ENCODE measurements at regions not wholly inside any gene's neighbourhood (a gene's known extent, or its start where the extent isn't known, plus 50 kb on each side); places are given as distances from the start of the nearest gene placed in this dataset.

DNA sequence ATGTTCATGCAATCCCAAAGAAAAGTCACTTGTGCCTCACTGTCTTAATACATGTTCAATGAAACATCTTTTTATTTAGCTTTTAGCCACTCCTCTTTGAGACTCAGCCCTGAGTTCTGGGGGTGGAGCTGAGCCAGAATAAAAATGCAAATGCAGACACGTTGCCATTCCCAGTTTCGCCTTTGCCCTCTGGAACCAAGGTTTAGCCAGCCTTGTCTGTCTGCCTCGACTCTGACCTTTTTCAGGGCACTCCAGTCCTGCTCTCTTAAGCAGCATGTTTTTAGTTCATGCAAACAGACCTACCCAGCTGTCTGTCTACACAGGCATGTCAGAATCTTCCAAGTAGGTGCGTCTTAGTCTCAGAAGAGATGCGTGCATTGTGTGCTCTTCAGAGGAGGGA, 82.2 kb upstream of the RANBP3L start:
- TF ChIP-seq, protein P1, sequence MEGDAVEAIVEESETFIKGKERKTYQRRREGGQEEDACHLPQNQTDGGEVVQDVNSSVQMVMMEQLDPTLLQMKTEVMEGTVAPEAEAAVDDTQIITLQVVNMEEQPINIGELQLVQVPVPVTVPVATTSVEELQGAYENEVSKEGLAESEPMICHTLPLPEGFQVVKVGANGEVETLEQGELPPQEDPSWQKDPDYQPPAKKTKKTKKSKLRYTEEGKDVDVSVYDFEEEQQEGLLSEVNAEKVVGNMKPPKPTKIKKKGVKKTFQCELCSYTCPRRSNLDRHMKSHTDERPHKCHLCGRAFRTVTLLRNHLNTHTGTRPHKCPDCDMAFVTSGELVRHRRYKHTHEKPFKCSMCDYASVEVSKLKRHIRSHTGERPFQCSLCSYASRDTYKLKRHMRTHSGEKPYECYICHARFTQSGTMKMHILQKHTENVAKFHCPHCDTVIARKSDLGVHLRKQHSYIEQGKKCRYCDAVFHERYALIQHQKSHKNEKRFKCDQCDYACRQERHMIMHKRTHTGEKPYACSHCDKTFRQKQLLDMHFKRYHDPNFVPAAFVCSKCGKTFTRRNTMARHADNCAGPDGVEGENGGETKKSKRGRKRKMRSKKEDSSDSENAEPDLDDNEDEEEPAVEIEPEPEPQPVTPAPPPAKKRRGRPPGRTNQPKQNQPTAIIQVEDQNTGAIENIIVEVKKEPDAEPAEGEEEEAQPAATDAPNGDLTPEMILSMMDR (IDR thresholded peaks at IDR 0.05) = no peak
- TF ChIP-seq POLR2A (IDR thresholded peaks at IDR 0.05) = no peak

All from uterus (tissue), 2 donors.